Activated CD4-positive, CD25-positive, alpha-beta regulatory T cell treated with anti-CD3 and anti-CD28 coated beads, Interleukin-2, amount 50 U/mL, for 24 hours (primary cell): ENCODE measurements at regions not wholly inside any gene's neighbourhood (a gene's known extent, or its start where the extent isn't known, plus 50 kb on each side); places are given as distances from the start of the nearest gene placed in this dataset.
"Not testable (repeated sequence)": the region's sequence is repeated elsewhere in the genome, so short reads cannot be mapped to it uniquely, and the experiment has no call there.

Experiments
- ATAC-seq, 2 donors: fragments of 150-1000 bp; cut with Tn5 transposase; one replicate each; pipeline ENCODE4 v1.10.0; 2021; ENCODE audit warnings: mild to moderate bottlenecking in 1 of 2, moderate library complexity in 1 of 2

DNA sequence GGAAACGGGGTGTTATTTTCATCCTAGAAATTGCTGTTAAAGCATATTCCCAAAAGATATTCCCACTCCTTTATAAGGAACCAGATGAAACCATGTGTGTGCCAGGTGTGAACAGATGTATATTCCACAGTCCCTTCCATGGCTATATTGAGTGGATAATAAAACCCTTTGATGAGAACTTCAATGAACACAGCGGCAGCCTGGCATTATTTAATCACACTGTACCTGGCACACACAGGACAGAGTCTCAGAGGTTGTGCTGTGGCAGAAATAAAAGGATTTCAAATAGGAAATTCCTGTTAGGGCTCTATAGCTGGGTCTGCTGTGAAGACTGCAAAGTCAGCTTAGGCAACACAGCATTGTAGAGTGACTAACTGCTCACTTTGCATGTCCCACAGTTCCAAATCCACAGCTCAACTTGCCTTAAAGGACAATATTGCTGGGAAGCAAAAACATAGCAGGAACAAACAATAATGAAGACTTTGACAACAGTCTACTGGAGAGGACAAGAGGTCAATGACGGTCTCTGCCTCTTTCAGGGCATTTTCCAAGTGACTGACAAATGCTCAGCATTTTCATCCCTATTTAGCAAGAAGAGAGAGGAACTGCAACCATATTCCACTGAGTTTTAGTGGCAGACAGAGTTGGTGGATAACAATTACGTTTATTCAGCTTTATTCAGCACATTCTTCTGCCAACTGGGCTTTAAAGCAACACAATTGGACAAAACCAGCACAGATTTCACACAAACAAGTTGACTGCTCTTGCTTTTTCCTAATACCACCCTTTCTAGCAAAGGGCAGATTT is 255.7 kb upstream of the RGMB start:
- no peak for ATAC-seq

GRCh38 chr5:98518754-98519153 is 254.7 kb upstream of the RGMB start:
- no peak for ATAC-seq

- no peak for ATAC-seq
Observed at GRCh38 chr5:98519571-98519970, 253.9 kb upstream of the RGMB start.

- ATAC-seq = no peak
Observed at GRCh38 chr5:98521821-98522220, 251.6 kb upstream of the RGMB start.

GRCh38 chr5:98524773-98525172 is 248.7 kb upstream of the RGMB start:
- no peak for ATAC-seq

DNA sequence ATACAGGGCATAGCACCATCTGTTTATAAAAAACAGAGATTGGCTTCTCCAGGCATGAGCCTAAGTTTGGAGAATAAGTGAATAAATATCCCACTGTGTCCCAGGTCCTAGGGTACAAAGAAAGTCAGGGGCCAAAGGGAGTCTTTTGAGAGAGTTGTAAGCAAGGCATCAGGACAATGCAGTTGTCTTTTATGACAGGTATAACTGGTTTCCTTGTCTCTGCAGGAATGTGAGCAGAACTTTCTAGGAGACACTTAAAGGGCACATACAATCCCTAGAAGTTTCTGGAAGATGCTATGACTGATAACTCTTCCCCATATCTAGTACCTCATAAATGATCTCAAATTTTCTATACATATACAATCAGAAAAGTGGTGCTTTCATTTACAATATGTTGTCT is 245.6 kb upstream of the RGMB start:
- ATAC-seq = no peak

GRCh38 chr5:98529321-98529720 is 244.1 kb upstream of the RGMB start:
- no peak for ATAC-seq

- no peak for ATAC-seq
Observed at GRCh38 chr5:98530224-98530623, 243.2 kb upstream of the RGMB start.

- no peak for ATAC-seq
Observed at GRCh38 chr5:98535901-98536300, 237.6 kb upstream of the RGMB start.

GRCh38 chr5:98540056-98540455 is 233.4 kb upstream of the RGMB start:
- no peak for ATAC-seq

DNA sequence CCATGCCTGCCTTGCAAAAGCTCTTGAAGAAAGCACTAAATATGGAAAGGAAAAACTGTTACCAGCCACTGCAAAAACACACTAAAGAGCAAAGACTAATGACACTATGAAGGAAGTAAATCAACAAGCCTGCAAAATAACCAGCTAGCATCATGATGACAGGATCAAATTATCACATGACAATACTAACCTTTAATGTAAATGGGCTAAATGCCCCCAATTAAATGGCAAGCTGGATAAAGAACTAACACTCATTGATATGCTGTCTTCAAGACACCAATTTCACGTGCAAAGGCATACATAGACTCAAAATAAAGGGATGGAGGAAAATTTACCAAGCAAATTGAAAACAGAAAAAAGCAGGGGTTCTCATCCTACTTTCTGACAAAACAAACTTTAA is 231.8 kb upstream of the RGMB start:
- ATAC-seq = no peak

GRCh38 chr5:98543490-98543889 is 230.0 kb upstream of the RGMB start:
- no peak for ATAC-seq

GRCh38 chr5:98546924-98547323 is 226.5 kb upstream of the RGMB start:
- not testable (repeated sequence) for ATAC-seq

GRCh38 chr5:98556712-98557111 is 216.8 kb upstream of the RGMB start:
- ATAC-seq = no peak

DNA sequence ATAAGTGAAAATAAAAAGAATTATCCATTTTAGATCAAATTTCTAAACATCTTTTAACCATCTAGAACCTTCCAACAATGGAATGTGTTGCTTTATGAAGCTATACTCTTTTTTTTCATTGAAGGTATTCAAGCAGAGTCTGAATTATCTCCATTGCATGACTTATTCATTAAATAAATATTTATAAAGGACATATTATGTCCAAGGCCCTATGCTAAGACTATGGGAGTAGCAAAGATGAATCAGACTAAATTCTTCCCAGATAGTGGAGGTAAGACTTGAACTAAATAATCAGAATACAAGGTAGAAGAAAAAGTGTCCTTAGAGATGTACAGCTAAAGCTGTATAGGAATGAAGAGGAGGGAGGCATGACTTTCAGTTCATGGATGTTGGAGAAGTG is 215.5 kb upstream of the RGMB start:
- no peak for ATAC-seq

DNA sequence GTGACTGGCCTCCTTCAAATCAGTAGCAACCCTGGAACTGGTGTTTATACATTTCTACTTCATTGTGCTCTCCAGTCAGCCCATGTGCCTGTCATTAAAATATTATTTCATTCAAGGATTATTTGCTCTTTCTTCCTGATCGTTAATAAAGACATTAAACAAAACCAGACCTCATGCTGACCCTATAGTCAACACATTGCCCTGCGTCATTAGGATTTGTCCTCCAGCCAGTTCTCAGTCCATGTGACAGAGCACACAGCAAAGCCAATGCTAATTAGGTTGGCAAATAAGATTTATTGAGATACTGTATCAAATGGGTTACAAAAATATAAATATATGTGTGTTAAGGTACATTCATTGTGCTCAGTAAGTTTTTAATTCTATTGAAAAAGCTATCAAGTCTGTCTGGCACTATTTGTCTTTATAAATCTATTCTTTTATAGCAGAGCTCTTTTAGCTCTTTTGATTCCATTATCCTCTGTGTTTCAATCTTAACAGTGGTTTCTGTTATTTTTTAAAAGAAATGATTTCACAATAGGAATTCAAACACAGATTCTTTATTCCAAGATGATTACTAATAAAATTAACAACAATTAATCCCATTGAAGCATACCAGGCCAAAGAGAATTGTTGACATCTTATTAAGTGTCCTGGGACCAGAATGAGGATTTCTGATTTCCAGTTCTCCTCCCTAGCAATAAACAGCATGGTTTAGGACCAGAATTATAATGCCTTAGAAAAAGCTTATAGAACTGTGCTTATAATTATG is 209.4 kb upstream of the RGMB start:
- ATAC-seq = no peak

DNA sequence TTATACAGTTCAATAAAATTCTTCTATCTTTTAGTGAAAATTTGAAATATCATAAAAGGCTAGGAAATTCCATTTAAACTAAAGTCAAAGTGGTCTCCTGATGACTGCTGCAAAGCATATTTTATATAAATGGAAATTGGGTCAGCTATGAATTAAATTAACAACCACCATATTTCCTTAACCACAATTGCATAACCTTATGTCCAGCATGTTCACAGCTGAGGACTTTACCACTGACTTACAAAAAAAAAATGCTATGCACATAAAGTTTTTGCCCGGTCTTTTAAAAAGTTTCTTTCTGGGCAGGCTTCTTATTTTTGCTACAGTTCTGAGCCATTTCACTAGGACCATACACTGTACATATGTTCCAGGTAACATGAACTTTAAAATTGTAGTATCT is 208.6 kb upstream of the RGMB start:
- ATAC-seq = no peak

- no peak for ATAC-seq
Observed at GRCh38 chr5:98568336-98568735, 205.1 kb upstream of the RGMB start.

DNA sequence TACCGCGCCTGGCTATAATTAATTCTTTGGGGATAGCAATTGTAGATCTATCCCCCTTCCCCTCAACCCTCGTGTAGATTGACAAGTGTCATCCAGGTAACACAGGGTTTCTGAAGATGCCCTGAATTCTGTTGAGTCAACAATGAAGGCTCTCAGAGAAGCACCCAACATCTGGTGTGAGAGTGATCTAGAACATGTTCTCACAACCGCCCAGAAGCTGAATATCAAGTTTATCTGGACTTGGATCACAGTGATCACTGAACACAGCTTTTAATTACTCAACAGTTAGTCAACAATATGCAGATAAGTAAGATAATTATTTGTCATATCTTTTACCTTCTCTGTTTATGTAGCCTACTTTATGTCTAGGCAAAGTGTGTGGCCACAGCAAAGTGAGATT is 204.2 kb upstream of the RGMB start:
- no peak for ATAC-seq

GRCh38 chr5:98570010-98570409 is 203.5 kb upstream of the RGMB start:
- ATAC-seq = no peak

GRCh38 chr5:98570661-98571191 is 202.7 kb upstream of the RGMB start:
- ATAC-seq = no peak

DNA sequence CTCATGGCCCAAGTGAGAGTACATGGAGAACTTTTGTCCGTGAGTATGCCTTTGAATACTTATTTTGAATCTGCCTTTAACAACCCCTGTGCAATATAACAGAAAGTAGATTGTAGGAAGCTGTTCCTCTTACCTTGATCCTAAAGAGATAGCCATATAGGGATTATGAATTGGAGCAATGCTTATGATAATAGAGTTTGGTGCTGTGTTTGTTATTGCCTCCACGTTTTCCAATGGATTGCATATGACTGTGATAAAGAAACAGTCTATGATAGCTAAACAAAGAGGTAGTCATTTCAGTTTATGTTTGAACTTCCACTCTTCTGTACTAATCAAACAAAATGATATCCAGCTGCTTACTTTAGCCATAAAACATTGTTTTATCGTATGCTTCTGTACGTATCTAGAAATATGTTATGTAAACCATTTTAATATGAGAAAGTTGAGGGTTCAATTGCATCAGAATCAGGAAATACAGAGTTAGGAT is 199.6 kb upstream of the RGMB start:
- ATAC-seq = no peak

- no peak for ATAC-seq
Observed at GRCh38 chr5:98576275-98576674, 197.2 kb upstream of the RGMB start.

GRCh38 chr5:98578438-98578837 is 195.0 kb upstream of the RGMB start:
- no peak for ATAC-seq
